Gastrocnemius medialis (tissue), 4 donors: ENCODE measurements at regions not wholly inside any gene's neighbourhood (a gene's known extent, or its start where the extent isn't known, plus 50 kb on each side); places are given as distances from the start of the nearest gene placed in this dataset.

Experiments
- ATAC-seq, 2 donors: fragments of 150-250 bp; one replicate each; pipeline ENCODE4 v1.9.1; 2016
- DNase-seq, 2 donors: peaks; one replicate each; pipeline ENCODE4 v3.0.0-alpha.2; 2019
- H3K27ac ChIP-seq, 4 donors: fragments of 200-600 bp; sonication (generic); 1 replicate in 1 of 4; 2 replicates in 3 of 4; pipeline ENCODE4 v1.5.1; 2016 to 2018; ENCODE audit warnings: mild to moderate bottlenecking in 2 of 4, moderate library complexity in 1 of 4
- H3K27me3 ChIP-seq, 3 donors: fragments of 200-600 bp; sonication (generic) in 2 of 3; 1 replicate in 1 of 3; 2 replicates in 2 of 3; pipeline versions ENCODE4 v1.5.1 to v1.6.0; 2016 to 2019; ENCODE audit warnings: mild to moderate bottlenecking in 1 of 3, moderate library complexity in 1 of 3
- H3K36me3 ChIP-seq, 2 donors: fragments of 200-600 bp; sonication (generic) in 1 of 2; one replicate each; pipeline ENCODE4 v1.5.1; 2017 to 2018
- H3K4me1 ChIP-seq, 2 donors: fragments of 200-600 bp; sonication (generic) in 1 of 2; one replicate each; pipeline ENCODE4 v1.5.1; 2016 to 2017; ENCODE audit warnings: mild to moderate bottlenecking in 2 of 2
- H3K4me3 ChIP-seq, 4 donors: fragments of 200-600 bp; sonication (generic) in 3 of 4; 1 replicate in 1 of 4; 2 replicates in 3 of 4; pipeline ENCODE4 v1.5.1; 2016 to 2019; ENCODE audit warnings: mild to moderate bottlenecking in 2 of 4
- H3K9me3 ChIP-seq, 3 donors: fragments of 200-600 bp; sonication (generic) in 2 of 3; 1 replicate in 1 of 3; 2 replicates in 2 of 3; pipeline ENCODE4 v1.5.1; 2016 to 2019
- POLR2A ChIP-seq, 2 donors: fragments of 450-650 bp; IDR thresholded peaks; one replicate each; pipeline ENCODE4 v1.6.1; 2017; ENCODE audit warnings: antibody characterized with exemption in 2 of 2, mild to moderate bottlenecking in 2 of 2, moderate library complexity in 2 of 2
- in situ Hi-C, 4 donors: fragments of 200-750 bp; cut with MboI; loops; one replicate each; pipeline versions ENCODE4 v1.15.0 to v1.8.0; 2017; ENCODE audit warnings: low sequenced_read_pairs in 4 of 4
- intact Hi-C: fragments of 100-400 bp; cut with DNase I; formaldehyde crosslinking; loops from one replicate; pipeline ENCODE4 v1.15.1; 2023; ENCODE audit warnings: low total_unique reads
- TF ChIP-seq, protein P1 (sequence below), 5 experiments: fragments of 450-650 bp in 3 of 5; fragments of 200-600 bp in 2 of 5; sonication (generic) in 2 of 5; IDR thresholded peaks in 4 of 5; conservative IDR thresholded peaks in 1 of 5; 1 replicate in 4 of 5; 2 replicates in 1 of 5; pipeline ENCODE4 v1.5.1; 2016 to 2019; ENCODE audit warnings: antibody characterized with exemption in 5 of 5, mild to moderate bottlenecking in 3 of 5, moderate library complexity in 3 of 5

GRCh38 chr11:36930256-36930655 is 332.2 kb upstream of the RAG2 start:
- intact Hi-C loops (no loop called here), in situ Hi-C loops (no loop called here)
- no peaks in the 10 kb centered on the region for H3K36me3 ChIP-seq
- no peak overlapping the region for H3K4me3 ChIP-seq
- ATAC-seq (no peak), DNase-seq (no peak)
- TF ChIP-seq POLR2A (IDR thresholded peaks at IDR 0.05), result no peak
- TF ChIP-seq, protein P1, sequence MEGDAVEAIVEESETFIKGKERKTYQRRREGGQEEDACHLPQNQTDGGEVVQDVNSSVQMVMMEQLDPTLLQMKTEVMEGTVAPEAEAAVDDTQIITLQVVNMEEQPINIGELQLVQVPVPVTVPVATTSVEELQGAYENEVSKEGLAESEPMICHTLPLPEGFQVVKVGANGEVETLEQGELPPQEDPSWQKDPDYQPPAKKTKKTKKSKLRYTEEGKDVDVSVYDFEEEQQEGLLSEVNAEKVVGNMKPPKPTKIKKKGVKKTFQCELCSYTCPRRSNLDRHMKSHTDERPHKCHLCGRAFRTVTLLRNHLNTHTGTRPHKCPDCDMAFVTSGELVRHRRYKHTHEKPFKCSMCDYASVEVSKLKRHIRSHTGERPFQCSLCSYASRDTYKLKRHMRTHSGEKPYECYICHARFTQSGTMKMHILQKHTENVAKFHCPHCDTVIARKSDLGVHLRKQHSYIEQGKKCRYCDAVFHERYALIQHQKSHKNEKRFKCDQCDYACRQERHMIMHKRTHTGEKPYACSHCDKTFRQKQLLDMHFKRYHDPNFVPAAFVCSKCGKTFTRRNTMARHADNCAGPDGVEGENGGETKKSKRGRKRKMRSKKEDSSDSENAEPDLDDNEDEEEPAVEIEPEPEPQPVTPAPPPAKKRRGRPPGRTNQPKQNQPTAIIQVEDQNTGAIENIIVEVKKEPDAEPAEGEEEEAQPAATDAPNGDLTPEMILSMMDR (IDR thresholded peaks at IDR 0.05 in 4 of 5, conservative IDR thresholded peaks at IDR 0.05 in 1 of 5), result no peak
- no peaks in the 10 kb centered on the region for H3K9me3 ChIP-seq
- no peaks in the 10 kb centered on the region for H3K27me3 ChIP-seq
- no peak overlapping the region for H3K27ac ChIP-seq
- no peaks in the 10 kb centered on the region for H3K4me1 ChIP-seq

DNA sequence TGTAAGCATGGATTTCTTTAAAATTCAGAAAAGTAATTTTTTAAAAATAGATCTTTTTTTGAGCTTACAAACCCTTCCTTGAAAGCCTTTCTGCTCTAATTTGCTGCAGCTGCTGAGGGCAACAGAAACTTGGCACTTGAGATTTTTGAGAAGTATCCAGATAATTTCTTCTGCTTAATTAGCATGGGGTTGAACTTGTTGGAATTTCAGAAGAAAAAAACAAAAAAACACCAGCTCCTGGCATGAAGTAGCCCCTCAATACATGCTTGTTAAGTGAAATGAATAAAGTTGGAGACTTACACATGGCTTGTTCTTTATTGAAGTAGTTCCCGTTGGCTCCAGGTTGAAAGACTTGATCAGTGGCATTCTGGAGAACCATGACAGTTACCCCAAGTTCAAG is 331.4 kb upstream of the RAG2 start:
- Histone ChIP-seq H3K4me3 (no peak overlapping the region), H3K9me3 (no peaks in the 10 kb centered on the region), H3K27ac (no peak overlapping the region), H3K36me3 (no peaks in the 10 kb centered on the region), H3K27me3 (no peaks in the 10 kb centered on the region), H3K4me1 (no peaks in the 10 kb centered on the region)
- in situ Hi-C loops (no loop called here), intact Hi-C loops (no loop called here)
- ATAC-seq (no peak), DNase-seq (no peak)
- TF ChIP-seq POLR2A (IDR thresholded peaks at IDR 0.05), result no peak
- TF ChIP-seq, protein P1 (IDR thresholded peaks at IDR 0.05 in 4 of 5, conservative IDR thresholded peaks at IDR 0.05 in 1 of 5), result no peak

DNA sequence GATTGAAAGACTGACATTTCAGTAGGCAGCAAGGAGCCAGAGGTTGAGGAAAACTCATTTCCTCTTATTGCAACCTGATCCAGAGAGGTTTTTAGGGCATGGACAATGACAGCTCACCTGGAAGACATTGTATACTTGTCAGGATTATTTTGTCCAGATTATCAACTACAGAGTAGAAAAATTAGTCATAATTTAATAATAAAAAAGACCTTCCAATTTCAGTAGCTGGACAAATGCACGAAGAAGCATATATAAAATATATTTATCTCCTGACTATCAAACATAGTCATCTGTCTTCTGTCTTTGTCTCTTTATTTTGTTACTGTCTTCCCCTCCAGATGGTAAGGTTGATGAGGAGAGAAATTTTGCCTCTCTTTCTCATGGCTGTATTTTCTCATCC is 330.6 kb upstream of the RAG2 start:
- no peaks in the 10 kb centered on the region for H3K9me3 ChIP-seq
- H3K27ac ChIP-seq, result no peak overlapping the region
- H3K4me3 ChIP-seq, result no peak overlapping the region
- ATAC-seq, result no peak
- H3K36me3 ChIP-seq, result no peaks in the 10 kb centered on the region
- DNase-seq, result no peak
- H3K27me3 ChIP-seq, result no peaks in the 10 kb centered on the region
- TF ChIP-seq POLR2A (IDR thresholded peaks at IDR 0.05), result no peak
- TF ChIP-seq, protein P1 (IDR thresholded peaks at IDR 0.05 in 4 of 5, conservative IDR thresholded peaks at IDR 0.05 in 1 of 5), result no peak
- no peaks in the 10 kb centered on the region for H3K4me1 ChIP-seq
- in situ Hi-C loops (no loop called here), intact Hi-C loops (no loop called here)

DNA sequence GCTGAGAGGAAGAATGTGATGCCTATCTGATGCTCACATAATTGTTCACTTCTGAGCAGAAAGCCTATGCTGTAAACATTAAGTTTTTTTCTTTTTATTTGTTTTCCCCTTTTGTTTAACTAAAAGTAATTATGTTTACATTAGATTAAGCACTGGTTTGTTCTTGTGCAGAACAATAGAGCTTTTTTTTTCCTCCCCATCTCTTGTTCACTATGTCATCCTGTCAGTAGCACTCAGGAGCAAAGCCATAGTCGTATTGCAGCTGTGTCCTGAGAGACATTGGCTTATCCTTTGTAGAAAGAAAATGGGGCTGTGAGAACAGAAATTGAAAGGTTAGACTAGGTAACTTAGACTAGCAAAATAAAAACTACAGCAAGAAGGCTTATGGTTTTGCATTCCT is 301.8 kb upstream of the RAG2 start:
- ATAC-seq (no peak), DNase-seq (no peak)
- in situ Hi-C loops (no loop called here), intact Hi-C loops (no loop called here)
- H3K4me1 ChIP-seq, result no peaks in the 10 kb centered on the region
- H3K27me3 ChIP-seq, result no peaks in the 10 kb centered on the region
- no peak overlapping the region for H3K27ac ChIP-seq
- H3K36me3 ChIP-seq, result no peaks in the 10 kb centered on the region
- no peak overlapping the region for H3K4me3 ChIP-seq
- H3K9me3 ChIP-seq, result no peaks in the 10 kb centered on the region
- TF ChIP-seq, protein P1 (IDR thresholded peaks at IDR 0.05 in 4 of 5, conservative IDR thresholded peaks at IDR 0.05 in 1 of 5), result no peak
- no peak for TF ChIP-seq POLR2A (IDR thresholded peaks at IDR 0.05)

DNA sequence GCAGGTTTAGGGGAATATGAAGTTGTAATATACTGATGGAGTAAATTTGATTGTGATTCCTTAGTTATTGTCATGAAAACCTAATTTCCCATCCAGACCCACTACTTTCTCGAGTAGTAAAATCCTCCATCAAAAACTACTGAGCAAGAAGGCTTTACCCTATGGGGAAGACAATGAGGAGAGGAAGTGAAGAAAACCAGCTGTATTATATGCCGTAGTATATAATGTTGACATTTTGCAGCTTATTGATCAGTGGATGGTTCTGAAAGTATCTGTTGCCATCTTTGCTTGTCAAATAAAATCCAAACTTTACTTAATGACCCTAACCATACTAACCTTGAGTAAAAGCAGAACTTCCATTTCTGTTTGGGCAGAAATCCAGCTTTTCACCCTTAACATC is 292.8 kb upstream of the RAG2 start:
- no peak overlapping the region for H3K27ac ChIP-seq
- no peak for ATAC-seq
- intact Hi-C loops (no loop called here), in situ Hi-C loops (no loop called here)
- no peaks in the 10 kb centered on the region for H3K27me3 ChIP-seq
- no peaks in the 10 kb centered on the region for H3K9me3 ChIP-seq
- H3K4me3 ChIP-seq, result no peak overlapping the region
- DNase-seq, result no peak
- H3K4me1 ChIP-seq, result no peaks in the 10 kb centered on the region
- H3K36me3 ChIP-seq, result no peaks in the 10 kb centered on the region
- no peak for TF ChIP-seq POLR2A (IDR thresholded peaks at IDR 0.05)
- TF ChIP-seq, protein P1 (IDR thresholded peaks at IDR 0.05 in 4 of 5, conservative IDR thresholded peaks at IDR 0.05 in 1 of 5), result no peak
